Fibroblast of lung (primary cell): ENCODE measurements at regions not wholly inside any gene's neighbourhood (a gene's known extent, or its start where the extent isn't known, plus 50 kb on each side); places are given as distances from the start of the nearest gene placed in this dataset.

Source experiments
- EZH2 ChIP-seq: IDR thresholded peaks from 2 replicates; pipeline ENCODE4 v1.5.1; 2012; ENCODE audit warnings: low read length, control low read depth, mild to moderate bottlenecking; ENCODE audit errors: missing control alignments
- TF ChIP-seq, protein P1 (sequence below), 2 donors: IDR thresholded peaks in 1 of 2; conservative IDR thresholded peaks in 1 of 2; 1 replicate in 1 of 2; 2 replicates in 1 of 2; pipeline ENCODE4 v1.5.1; 2011 to 2012; ENCODE audit warnings: low read length in 2 of 2, control low read depth in 1 of 2, inconsistent platforms in 1 of 2, low read depth in 1 of 2, mild to moderate bottlenecking in 1 of 2

DNA sequence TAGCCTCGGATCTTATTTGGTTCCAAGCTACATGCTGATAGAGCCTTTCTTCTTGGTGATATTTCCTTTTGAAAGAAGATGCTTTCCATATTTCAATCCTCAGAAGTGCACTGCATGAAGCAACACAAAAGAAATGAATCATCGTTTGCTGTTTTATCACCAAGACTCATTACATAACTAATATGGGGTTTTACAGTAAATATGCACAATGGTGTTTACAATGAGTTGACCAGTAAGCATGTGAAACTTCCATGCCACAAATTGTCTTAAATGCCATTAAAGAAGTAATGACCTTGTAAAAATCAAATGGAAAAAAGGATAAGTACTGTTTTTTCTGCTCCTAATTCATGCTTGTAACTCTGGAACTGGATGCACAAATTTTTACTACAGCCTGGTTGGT, 1017.0 kb upstream of the GHITM start:
- TF ChIP-seq, protein P1, sequence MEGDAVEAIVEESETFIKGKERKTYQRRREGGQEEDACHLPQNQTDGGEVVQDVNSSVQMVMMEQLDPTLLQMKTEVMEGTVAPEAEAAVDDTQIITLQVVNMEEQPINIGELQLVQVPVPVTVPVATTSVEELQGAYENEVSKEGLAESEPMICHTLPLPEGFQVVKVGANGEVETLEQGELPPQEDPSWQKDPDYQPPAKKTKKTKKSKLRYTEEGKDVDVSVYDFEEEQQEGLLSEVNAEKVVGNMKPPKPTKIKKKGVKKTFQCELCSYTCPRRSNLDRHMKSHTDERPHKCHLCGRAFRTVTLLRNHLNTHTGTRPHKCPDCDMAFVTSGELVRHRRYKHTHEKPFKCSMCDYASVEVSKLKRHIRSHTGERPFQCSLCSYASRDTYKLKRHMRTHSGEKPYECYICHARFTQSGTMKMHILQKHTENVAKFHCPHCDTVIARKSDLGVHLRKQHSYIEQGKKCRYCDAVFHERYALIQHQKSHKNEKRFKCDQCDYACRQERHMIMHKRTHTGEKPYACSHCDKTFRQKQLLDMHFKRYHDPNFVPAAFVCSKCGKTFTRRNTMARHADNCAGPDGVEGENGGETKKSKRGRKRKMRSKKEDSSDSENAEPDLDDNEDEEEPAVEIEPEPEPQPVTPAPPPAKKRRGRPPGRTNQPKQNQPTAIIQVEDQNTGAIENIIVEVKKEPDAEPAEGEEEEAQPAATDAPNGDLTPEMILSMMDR (conservative IDR thresholded peaks at IDR 0.05 in 1 of 2, IDR thresholded peaks at IDR 0.05 in 1 of 2; ENCODE audit: low read depth in 1 of 2, low read length in 2 of 2): no peak
- no peak for TF ChIP-seq EZH2
